Globus pallidus (tissue), 1 donor: ENCODE measurements at regions not wholly inside any gene's neighbourhood (a gene's known extent, or its start where the extent isn't known, plus 50 kb on each side); places are given as distances from the start of the nearest gene placed in this dataset.

Source experiments
- DNase-seq: peaks from one replicate; pipeline ENCODE4 v3.0.0-alpha.2; 2015; ENCODE audit warnings: low spot score

DNA sequence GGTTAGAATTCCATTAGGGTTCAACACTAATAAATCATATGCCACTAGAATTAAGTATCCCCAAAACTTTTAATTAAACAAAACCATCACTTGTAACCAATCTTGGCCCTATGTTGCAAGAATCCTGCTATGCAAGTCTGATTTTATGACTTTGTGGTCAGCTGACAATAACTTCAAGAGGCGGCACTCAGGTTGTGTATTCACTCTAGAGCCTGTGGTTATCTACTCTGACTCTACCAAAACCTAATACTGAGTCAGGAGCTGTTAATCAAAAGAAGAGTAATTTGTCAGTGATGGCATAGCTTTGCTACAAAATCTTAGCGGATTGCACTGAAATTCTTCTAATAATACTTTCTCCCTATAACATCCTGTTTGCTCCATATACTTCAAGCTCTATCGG lies 253.7 kb downstream of the AASDHPPT start:
- DNase-seq: no peak

GRCh38 chr11:106333678-106334077 lies 256.2 kb downstream of the AASDHPPT start:
- DNase-seq: no peak

DNA sequence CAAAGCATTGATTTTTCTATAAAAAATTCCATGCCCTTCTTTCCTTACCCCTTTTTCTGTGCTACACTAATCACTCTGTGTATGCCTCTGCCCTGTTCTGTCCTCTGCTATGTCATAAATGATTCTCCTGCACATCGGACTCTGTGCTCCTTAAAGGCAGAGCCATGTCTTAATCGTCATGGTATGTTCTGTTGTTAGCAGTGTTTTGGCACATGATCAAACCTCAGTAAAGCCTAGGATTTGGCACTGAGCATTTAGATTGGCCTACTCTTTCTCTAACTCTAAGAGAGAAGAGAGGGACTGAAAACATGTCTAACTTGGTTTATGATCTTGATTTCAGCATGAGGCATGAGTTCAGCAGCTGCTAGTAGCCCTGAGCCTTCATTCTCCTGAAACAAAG lies 266.9 kb downstream of the AASDHPPT start:
- no peak for DNase-seq

DNA sequence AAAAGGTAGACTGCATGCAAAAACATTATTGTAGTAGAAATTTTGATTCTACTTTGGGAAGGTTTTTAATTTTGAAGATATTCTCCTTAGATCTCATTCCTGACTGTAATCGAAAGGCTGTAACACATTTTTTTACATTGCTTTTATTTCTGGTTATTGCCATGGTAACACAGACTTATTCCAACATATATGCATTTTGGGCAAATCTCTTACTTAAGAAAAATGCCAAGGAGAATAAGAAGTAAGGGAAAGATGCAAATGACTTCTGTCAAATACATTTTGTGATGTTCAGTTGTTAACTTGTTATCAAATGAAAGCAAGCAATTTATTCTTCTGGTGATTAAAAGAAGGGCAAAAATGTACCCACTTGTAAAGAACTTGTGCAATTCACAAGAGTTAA lies 267.5 kb downstream of the AASDHPPT start:
- DNase-seq: no peak

- no peak for DNase-seq
These were observed 275.6 kb downstream of the AASDHPPT start for GRCh38 chr11:106353031-106353430.

GRCh38 chr11:106369224-106369623 lies 291.8 kb downstream of the AASDHPPT start:
- no peak for DNase-seq

DNA sequence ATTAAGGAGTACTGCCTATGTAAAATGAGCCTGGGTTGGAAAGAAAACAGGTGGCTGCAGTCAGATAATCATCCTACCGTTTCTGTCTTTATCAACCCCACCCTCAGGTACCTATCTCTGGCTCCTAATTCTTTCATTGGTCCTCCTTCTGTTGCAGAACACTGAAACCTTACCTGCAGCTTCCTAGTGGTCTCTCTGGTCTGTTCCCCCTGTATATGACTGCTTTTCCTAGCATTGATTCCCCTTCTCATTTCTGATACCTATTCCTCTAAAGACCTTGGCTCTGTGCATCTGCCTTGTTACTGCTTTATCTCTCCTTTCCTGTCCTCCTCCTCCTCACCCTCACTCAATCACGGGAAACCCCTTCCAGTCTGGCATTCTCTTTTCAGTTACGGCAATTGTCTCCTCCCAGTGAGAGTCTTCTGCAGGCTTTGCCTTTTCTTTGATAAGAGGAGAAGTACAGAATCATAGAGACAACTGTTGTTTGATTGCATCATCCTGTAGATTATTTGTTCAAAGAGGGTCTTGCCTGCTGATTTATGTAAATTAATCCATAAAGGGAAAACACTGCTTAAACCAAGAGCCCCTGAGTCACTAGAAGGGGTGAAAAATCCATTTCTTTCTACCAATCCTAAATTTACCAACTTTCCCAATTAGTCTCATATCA lies 301.2 kb downstream of the AASDHPPT start:
- no peak for DNase-seq

- DNase-seq: no peak
These were observed 301.8 kb downstream of the AASDHPPT start for GRCh38 chr11:106379265-106379664.

DNA sequence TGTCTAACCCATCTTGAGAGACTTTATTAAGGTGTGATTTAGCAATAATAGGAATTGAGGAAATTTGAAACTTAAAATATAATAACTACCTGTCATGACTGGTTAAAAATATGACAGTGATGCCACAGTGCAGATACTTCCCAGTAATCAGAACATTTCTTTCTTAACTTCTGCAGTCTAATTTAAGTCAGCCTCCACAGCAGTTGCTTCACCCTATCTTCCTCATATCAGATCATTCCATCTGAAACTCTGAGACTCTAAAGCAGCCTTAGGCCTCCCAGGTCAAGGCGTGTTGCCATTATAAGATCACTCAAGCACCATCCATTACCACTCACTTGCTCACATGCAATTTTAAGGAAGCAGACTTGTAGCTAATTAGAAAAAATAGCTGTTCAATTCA lies 302.2 kb downstream of the AASDHPPT start:
- no peak for DNase-seq

DNA sequence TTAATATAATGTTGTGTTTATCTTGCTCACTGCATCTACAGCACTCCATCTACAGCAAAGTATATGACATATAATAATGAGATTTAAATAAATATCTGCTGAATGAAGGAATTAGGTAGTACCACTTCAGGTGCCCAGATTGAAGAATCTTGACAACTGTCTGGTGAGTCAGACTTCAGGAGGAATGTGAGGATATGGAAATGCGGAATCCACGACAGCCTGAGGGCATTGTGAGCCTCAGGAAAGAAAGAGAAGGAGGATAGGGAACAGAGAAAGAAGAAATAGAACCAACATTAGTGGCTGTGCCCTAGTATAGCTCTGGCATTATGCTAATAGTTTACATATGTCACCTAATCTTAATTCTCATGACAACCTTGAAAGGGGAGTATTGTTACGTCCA lies 304.4 kb downstream of the AASDHPPT start:
- no peak for DNase-seq

DNA sequence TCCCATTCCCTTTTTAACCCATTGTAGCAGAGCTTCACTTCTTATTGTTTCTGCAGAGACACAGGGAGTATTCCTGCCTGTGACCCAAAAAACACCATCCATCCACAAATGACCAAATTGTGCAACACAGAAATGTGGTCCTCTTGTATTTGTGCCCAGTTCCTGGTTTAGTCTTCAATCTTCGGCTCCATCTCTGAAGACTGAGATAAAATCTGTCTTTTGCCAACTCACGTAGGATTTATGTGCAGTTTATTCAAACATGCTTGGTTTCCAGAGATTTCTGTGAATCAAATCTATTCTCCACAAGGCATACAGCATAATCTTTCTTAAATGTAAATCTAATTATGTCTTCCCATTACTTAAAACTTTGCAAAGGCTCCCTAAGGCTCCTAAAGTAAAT lies 307.0 kb downstream of the AASDHPPT start:
- DNase-seq: no peak

- DNase-seq: no peak
These were observed 309.1 kb downstream of the AASDHPPT start for GRCh38 chr11:106386519-106386918.

- DNase-seq: no peak
These were observed 311.6 kb downstream of the AASDHPPT start for GRCh38 chr11:106389101-106389500.

- no peak for DNase-seq
These were observed 312.6 kb downstream of the AASDHPPT start for GRCh38 chr11:106390078-106390477.

DNA sequence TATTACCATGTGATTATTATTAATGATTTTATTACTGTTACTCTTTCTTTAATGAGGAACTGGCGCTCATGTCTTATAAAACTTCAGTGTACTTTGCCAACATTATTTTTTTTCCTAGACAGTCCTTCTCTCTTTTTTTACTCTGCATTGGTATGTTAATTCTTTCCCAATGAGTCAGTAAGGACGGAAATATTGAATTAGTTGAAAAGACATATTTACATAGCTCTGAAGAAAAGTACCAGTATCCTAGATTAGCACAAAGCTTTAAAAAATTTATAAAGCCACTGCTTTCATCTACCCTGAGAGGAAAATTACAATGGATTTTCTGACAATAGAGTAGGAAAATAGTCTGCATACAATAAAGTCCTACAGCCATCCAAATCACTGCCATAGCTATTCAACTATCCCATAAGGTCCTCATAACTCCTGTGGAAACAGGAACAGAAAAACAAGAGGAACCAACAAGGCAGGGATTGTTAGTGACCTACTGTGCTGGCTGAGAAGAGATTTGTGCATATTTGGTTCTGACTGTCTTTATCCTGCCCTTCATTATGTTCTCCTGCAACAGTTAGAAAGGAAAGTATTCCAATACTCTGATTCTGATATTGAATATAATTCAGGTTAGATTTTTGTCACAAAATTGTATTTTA lies 314.4 kb downstream of the AASDHPPT start:
- no peak for DNase-seq

DNA sequence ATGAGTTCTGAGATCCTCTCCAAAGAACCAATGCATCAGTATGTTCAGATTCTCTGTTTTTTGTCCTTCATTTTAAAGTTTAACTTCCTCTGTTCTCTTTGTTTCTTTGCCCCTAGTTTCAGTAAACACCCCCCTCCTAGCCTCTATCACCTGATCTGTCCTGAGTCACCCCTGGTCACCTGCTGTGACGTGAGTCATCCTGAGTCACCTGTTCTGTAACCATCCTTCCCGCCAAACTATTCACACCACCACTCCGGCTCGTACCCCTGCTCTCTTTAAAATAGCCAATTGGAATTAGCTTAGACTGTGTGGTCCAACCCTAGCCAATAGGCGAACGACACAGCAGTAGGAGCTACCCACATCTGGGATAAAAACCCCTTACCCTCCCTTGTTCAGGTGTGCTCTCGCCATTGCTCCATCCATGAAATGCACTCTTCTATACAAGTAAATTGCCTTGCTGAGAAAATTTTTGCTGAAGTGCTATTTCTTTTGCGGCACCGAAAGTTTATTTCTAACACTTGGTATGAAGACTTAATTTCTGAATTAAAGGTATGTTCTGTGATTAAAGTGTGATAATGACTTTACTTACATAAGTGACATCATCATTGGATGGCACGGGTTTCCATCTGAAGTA lies 318.4 kb downstream of the AASDHPPT start:
- no peak for DNase-seq

DNA sequence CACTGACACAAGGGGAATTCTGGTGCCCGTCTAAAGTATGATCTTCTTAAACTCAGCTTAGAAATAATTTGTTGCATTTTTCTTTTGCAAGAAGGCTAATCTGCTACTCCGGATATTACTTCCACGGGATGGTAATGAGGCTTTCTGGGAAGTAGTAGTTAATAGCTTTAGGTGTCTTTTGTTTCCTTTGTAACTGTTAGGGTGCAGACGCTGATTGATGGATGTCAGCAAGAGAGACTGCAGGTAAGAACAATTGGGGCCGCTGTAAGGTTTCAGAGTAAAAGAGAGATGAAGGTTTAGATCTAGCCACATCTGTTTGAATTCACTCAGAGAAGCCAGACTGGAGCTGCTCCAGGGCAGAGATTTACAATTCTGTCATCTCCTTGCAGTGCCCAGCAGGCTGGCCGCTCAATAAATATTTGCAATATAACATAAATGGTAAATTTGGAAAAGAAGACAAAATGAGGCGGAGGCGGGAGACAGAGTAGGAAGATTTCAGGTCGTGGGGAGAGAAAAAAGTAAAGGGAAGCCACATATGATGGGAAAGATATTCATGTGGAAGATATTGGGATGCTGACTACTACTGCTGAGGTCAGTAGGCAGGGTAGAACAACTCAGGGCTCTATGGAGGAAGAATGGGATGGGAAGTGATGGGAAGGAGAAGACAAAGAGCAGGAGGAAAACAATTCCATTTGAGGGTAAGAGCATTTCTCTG lies 320.5 kb downstream of the AASDHPPT start:
- DNase-seq: no peak

- DNase-seq: no peak
These were observed 321.1 kb downstream of the AASDHPPT start for GRCh38 chr11:106398502-106399075.

- no peak for DNase-seq
These were observed 321.6 kb downstream of the AASDHPPT start for GRCh38 chr11:106399076-106399511.

DNA sequence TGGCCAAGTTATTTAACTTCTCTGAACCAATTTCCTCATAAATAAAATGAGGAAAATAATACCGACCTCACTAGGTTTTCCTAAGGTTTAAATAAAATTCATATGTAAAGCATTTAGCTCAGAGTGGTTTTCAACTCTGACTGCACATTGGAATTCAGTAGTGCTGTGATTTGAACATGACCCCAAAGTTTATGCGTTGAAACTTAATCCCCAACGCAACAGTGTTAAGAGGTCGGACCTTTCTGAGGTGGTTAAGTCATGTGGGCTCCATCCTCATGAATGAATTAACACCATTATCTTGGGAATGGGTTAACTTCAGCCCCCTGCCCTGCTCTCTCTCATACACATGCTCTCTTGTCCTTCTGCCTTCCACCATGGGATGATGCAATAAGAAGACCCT lies 322.2 kb downstream of the AASDHPPT start:
- DNase-seq: no peak

GRCh38 chr11:106400949-106401570 lies 323.6 kb downstream of the AASDHPPT start:
- no peak for DNase-seq

DNA sequence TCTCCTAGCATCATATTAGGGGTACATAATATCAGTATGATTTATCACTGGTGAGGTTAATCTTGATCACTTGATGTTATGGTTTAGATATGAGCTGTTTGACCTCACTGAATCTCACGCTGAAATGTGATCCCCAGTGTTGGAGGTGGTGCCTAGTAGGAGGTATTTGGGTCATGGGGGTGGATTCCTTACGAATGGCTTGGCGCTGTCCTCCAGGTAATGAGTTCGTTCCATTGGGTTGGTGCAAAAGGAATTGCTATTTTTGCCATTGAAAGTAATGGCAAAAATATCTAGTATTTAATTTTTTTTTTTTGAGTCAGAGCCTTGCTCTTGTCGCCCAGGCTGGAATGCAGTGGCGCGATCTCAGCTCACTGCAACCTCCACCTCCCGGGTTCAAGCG lies 326.3 kb downstream of the AASDHPPT start:
- no peak for DNase-seq
